ENCODE measurements at regions not wholly inside any gene's neighbourhood (a gene's known extent, or its start where the extent isn't known, plus 50 kb on each side); places are given as distances from the start of the nearest gene placed in this dataset.

DNA sequence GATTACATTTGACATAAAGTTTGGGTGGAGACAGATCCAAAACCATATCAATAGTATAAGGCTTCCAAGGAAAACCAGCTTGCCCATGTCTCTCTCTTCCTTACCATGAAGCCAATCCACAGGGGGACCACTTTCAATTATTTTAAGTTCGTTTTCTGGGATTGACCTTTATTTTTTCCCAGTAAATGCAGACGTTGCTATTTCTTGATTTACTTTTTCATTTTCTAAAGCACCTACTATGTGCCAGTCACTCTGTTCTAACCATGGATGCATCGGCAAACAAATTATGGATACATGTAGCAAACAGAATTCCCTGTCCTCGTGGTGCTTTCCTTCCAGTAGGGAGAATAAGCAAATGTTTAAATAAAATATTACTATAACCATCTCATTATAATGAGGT is 65.8 kb upstream of the KCNA1 start:
- TF ChIP-seq, protein P1, sequence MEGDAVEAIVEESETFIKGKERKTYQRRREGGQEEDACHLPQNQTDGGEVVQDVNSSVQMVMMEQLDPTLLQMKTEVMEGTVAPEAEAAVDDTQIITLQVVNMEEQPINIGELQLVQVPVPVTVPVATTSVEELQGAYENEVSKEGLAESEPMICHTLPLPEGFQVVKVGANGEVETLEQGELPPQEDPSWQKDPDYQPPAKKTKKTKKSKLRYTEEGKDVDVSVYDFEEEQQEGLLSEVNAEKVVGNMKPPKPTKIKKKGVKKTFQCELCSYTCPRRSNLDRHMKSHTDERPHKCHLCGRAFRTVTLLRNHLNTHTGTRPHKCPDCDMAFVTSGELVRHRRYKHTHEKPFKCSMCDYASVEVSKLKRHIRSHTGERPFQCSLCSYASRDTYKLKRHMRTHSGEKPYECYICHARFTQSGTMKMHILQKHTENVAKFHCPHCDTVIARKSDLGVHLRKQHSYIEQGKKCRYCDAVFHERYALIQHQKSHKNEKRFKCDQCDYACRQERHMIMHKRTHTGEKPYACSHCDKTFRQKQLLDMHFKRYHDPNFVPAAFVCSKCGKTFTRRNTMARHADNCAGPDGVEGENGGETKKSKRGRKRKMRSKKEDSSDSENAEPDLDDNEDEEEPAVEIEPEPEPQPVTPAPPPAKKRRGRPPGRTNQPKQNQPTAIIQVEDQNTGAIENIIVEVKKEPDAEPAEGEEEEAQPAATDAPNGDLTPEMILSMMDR (IDR thresholded peaks at IDR 0.05; ENCODE audit: low read depth, low read length) = no peak
- no peak for TF ChIP-seq EZH2phosphoT487 (IDR thresholded peaks at IDR 0.05; ENCODE audit: low read depth)

Data from OCI-LY3 (cell line).